ENCODE measurements at regions not wholly inside any gene's neighbourhood (a gene's known extent, or its start where the extent isn't known, plus 50 kb on each side); places are given as distances from the start of the nearest gene placed in this dataset.

- DNase-seq = no peak
Measured at GRCh38 chr15:39143479-39143878, 437.4 kb upstream of the THBS1 start.

DNA sequence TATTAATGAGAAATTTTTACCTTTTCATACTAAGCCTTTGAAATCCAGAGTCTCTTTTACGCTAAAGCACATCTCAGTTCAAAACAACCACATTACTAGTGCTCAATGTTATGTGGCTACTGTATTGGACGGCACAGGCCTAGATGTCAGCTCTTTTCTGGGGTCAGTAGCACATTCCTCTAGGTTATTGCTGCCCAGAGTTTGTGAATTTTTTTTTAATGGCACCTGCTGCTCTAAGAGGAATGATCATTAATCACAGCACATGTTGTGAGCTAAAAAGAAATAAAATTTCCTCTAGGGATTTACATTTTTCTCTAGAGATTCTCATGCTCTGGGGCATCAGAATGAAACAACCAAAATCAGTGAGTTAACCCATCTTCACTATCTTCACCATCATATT lies 436.8 kb upstream of the THBS1 start:
- DNase-seq = no peak

DNA sequence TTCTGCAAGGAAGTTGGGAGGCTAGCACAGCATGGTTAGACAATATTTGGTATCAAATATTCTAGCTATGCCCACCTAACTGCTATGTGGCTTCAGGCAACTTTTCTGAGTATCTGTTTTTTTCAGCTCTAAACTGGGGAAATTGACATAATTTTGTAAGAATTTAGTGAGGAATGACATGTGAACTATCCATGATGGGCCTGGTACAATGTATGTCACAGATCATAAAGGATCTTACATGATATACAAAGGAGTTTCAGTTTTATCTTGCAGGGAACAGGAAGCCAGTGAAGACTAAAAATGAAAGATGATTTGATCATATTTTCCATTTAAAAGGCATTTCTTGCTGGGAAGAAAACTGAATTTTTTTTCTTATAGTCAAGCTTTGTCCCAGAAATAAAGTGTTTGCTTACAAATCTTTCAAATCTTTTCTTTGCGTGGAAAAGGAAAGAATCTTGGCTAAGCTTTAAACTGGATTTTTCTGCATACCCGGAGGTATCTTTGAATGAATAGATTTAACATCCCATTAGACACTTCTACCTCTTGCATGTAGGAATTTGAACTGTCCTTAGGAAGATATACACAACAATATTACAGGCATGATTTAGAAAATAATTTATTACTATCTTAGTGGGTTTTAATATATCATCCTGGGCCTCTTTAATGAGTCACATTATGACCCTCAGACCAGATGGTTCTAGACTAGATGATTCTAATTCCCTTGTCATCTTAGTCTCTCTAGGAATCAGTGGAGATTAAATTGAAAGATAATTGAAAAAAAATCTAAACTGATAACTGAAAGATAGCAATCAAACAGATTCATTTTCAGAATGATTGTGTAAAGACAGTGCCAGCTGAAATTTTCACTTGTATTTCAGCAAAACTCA lies 436.0 kb upstream of the THBS1 start:
- DNase-seq = no peak

GRCh38 chr15:39145854-39146625 lies 434.8 kb upstream of the THBS1 start:
- DNase-seq = no peak

GRCh38 chr15:39149636-39150150 lies 431.2 kb upstream of the THBS1 start:
- DNase-seq = no peak

DNA sequence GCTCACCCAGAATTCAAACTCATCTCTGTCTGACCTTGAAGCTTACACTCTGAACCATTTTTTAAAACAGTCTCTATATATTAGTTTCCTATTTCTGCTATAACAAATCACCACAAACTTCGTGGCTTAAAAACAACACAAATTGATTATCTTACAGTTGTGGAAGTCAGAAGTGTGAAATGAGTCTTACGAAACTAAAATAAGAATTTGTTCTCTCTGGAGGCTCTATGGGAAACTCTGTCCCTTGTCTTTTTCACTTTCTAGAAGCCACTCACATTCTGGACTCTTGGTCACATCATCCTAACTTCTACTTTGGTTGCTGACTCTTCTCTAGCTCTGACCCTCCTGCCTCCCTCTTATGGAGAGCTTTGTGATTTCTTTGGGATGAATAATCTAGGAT lies 429.3 kb upstream of the THBS1 start:
- DNase-seq = no peak

GRCh38 chr15:39153058-39153714 lies 427.7 kb upstream of the THBS1 start:
- no peak for DNase-seq

DNA sequence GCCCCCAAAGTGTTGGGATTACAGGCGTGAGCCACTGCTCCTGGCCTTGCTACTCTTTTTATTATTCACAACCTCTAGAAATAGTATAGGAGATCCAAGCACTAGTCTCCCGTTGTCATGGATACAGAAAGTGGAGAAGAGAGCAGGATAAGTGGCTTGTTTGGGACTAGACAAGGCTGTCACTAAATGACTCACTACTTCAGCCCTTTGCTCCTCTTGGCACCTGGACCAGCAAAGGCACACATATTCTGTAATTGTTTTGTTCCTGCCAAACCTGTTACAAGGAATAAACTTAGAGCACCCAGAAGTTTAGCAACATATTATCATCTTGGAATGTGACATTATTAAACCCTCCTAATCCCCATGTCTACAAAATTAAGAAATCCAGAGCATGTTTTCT lies 427.2 kb upstream of the THBS1 start:
- DNase-seq = no peak

GRCh38 chr15:39154227-39154638 lies 426.6 kb upstream of the THBS1 start:
- DNase-seq = no peak

DNA sequence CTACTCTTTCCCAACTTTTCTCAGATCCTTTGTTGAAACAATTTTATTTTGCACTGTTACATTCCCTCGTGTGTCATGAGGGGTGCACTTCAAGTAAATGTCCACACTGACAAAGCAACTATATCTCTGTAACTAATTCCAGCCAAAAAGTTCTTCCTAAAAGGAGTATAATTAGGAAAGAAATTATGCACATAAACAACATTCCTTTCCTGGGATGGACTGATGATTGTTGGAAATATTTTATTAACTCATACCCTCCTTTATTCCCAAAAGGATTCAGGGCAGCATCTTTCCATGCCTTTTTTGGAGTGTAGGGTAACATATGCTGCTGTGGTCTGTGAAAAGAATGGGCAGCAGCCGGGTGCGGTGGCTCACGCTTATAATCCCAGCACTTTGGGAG lies 426.1 kb upstream of the THBS1 start:
- DNase-seq = no peak

- no peak for DNase-seq
Measured at GRCh38 chr15:39156166-39156565, 424.7 kb upstream of the THBS1 start.

DNA sequence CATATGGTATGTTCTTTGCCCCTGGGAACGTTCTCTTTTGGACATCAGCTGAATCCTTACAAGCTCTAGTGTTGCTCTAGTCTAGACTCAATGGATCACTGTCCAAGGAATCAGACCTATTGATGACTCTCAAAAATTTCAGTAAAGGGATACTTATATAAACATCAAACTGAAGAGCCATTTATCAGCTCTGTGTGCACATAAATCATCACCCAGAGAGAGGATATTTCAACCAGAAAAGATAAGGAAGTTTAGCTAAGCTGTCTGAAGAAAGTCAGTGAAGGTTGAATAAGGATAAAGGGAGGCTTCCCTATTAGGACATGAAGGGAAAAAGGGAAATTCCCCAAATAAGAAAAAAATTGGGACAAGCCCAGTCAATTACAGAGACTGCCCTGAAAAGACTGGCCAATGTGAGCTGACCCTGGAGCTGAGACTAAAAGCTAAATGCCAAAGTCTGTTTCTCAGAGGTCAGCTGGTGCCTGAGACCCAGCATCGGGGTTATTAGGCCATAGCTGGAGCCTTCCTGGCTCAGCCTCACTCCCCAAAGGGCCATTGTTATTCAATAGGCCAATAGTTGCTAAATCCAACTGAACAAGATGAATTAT lies 424.1 kb upstream of the THBS1 start:
- DNase-seq = no peak

GRCh38 chr15:39157882-39158281 lies 423.0 kb upstream of the THBS1 start:
- DNase-seq = no peak

DNA sequence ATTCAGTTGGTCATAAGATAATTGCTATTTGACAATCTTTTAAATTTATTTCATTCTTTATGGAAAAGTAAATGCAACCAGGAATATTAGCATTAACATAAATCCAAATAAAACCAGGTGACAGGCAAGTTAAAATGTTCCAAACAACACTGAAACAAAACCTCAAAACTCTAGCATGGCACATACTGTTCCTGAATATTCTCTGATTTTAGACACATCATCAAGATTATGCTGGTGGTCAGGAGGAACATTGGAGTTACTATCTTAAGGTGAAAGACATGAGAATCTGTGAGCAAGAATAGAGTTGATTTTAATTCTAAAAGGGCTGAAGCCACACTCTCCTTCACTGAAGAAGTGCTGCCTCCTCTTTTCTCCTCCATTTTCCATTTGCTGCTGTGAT lies 421.0 kb upstream of the THBS1 start:
- no peak for DNase-seq

DNA sequence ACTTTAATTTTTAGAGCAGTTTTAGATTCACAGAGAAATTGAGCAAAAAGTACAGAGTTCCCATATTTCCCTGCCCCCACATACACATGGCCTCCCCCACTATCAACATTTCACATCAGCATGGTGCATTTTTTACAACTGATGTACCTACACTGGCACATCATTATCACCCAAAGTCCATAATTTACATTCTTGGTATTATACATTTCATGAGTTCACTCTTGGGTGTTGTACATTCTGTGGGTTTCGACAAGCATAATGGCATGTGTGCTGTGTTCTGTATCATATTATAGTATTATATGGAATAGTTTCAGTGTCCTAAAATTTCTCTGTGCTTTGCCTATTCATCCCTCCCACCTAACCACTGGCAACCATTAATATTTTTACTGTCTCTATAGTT lies 419.8 kb upstream of the THBS1 start:
- DNase-seq = no peak

DNA sequence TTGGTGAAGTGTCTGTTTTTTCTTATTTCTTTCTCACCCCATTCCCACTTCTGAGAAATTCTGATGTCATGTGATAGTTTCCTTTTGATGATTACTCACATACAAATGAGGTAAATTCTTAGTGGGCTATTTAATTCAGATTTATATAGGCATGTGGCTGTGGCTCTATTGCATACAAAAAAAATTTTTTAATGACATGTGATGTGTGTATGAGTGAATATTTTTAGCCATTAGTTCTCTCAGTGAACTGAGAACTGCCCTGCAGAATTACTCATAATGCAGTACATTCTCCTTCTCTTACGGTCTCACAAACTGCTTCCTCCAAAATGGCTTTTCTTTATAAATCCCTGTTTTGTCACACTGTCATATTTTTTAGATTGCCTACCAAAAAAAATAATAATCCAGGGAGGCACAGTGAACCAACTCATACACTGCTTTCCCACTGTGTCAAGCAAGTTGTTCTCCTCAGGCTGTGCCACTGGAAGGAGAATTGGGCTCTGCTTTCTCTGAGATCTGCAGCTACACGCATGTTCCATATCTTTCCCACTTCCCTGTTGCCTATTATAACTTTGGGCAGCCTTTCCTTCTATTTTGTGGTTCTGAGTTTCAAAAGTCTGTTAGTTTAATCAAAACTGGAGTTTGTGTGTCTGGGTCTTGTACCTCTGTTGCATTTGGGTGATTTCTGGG lies 415.7 kb upstream of the THBS1 start:
- no peak for DNase-seq

GRCh38 chr15:39167164-39168058 lies 413.5 kb upstream of the THBS1 start:
- no peak for DNase-seq

DNA sequence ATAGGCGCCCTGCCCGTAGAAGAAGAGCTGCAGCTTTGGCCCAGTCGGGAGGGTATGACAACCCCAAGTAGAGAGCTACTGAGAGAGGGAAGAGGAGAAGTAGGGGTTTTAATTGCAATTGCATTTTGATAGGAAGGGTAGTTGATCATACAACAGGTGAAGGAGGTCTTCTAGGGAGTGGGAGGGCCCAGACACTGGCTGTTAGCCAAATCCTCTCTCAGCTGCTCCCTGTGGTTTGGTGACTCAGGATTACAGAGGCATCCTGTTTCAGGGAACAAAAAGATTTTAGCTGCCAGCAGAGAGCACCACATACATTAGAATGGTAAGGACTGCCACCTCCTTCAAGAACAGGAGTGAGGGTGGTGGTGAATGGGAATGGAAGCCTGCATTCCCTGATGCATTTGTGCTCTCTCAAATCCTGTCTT lies 408.9 kb upstream of the THBS1 start:
- DNase-seq = peak in 43 of 56 donors; percentile 1 to 64 (median 24)

- peak in 40 of 56 donors; percentile 1 to 69 (median 21) for DNase-seq
Measured at GRCh38 chr15:39172380-39173281, 408.2 kb upstream of the THBS1 start.
